B cell (primary cell): ENCODE measurements at regions not wholly inside any gene's neighbourhood (a gene's known extent, or its start where the extent isn't known, plus 50 kb on each side); places are given as distances from the start of the nearest gene placed in this dataset.

ENCODE experiments used
- ATAC-seq: fragments of 200-7000 bp; cut with Tn5 transposase; one replicate; pipeline ENCODE4 v1.10.0; 2021; ENCODE audit warnings: low read depth, mild to moderate bottlenecking, moderate number of reproducible peaks, moderate library complexity
- CTCF ChIA-PET: fragments of 350-600 bp; sonication (Branson Sonifier 250); formaldehyde crosslinking; loops from one replicate; lab custom pipeline; 2021; ENCODE audit warnings: antibody characterized with exemption, inconsistent platforms; lab: Charles Lee
- POLR2A ChIA-PET: fragments of 350-600 bp; sonication (Branson Sonifier 250); formaldehyde crosslinking; loops from one replicate; lab custom pipeline; 2021; ENCODE audit warnings: antibody characterized with exemption; lab: Charles Lee
- DNase-seq: peaks from one replicate; pipeline ENCODE4 v3.0.0; 2013
- H2AFZ ChIP-seq: 2 replicates; pipeline ENCODE4 v1.6.1; 2012; ENCODE audit warnings: mild to moderate bottlenecking, low read depth, low read length; ENCODE audit not compliant: insufficient read depth, poor library complexity, severe bottlenecking
- H3K27ac ChIP-seq, 2 donors: 1 replicate in 1 of 2; 2 replicates in 1 of 2; pipeline ENCODE4 v1.5.1; 2012 to 2013; ENCODE audit warnings: low read length in 2 of 2, mild to moderate bottlenecking in 2 of 2, moderate library complexity in 1 of 2
- H3K27me3 ChIP-seq, 4 experiments: fragments of 200-600 bp in 1 of 4; sonication (generic) in 1 of 4; replicated peaks in 1 of 4; 1 replicate in 2 of 4; 2 replicates in 2 of 4; pipeline versions ENCODE4 v1.6.1 to v1.7.0; 2013 to 2016; ENCODE audit warnings: low read length in 3 of 4, mild to moderate bottlenecking in 2 of 4, mixed read lengths in 1 of 4, moderate library complexity in 1 of 4; ENCODE audit not compliant: insufficient read depth in 4 of 4, control insufficient read depth in 3 of 4; ENCODE audit errors: control extremely low read depth in 1 of 4
- H3K36me3 ChIP-seq, 2 experiments: replicated peaks in 1 of 2; 1 replicate in 1 of 2; 2 replicates in 1 of 2; pipeline versions ENCODE4 v1.6.1 to v1.7.1; 2013; ENCODE audit warnings: low read length in 1 of 2; ENCODE audit not compliant: insufficient read depth in 2 of 2, control insufficient read depth in 1 of 2; ENCODE audit errors: control extremely low read depth in 1 of 2, extremely low read depth in 1 of 2
- H3K4me1 ChIP-seq, 2 donors: fragments of 200-600 bp in 1 of 2; sonication (generic) in 1 of 2; 1 replicate in 1 of 2; 2 replicates in 1 of 2; pipeline versions ENCODE4 v1.5.1 to v1.6.1; 2013 to 2017; ENCODE audit warnings: low read length in 2 of 2; ENCODE audit not compliant: control insufficient read depth in 2 of 2, insufficient read depth in 2 of 2
- H3K4me2 ChIP-seq: replicated peaks from 2 replicates; pipeline ENCODE3; 2012; ENCODE audit warnings: mild to moderate bottlenecking, low read depth, low read length; ENCODE audit not compliant: poor library complexity, severe bottlenecking
- H3K4me3 ChIP-seq, 5 experiments: fragments of 200-600 bp in 1 of 5; sonication (generic) in 1 of 5; 1 replicate in 3 of 5; 2 replicates in 2 of 5; pipeline versions ENCODE4 v1.5.1 to v1.7.0; 2011 to 2016; ENCODE audit warnings: low read length in 4 of 5, mild to moderate bottlenecking in 4 of 5, low read depth in 2 of 5, control low read depth in 1 of 5, moderate library complexity in 1 of 5; ENCODE audit not compliant: insufficient read depth in 1 of 5; ENCODE audit errors: control extremely low read depth in 1 of 5, extremely low read depth in 1 of 5
- H3K79me2 ChIP-seq: fragments of 200-600 bp; sonication (generic); one replicate; pipeline ENCODE4 v1.6.0; 2016; ENCODE audit warnings: low read length; ENCODE audit not compliant: control insufficient read depth, insufficient read depth
- H3K9ac ChIP-seq: fragments of 200-600 bp; sonication (generic); 2 replicates; pipeline ENCODE4 v1.6.1; 2017; ENCODE audit warnings: mild to moderate bottlenecking, low read length, moderate library complexity
- H3K9me3 ChIP-seq, 3 donors: one replicate each; pipeline versions ENCODE4 v1.6.1 to v1.7.1; 2013; ENCODE audit warnings: low read length in 2 of 3; ENCODE audit not compliant: control insufficient read depth in 2 of 3, insufficient read depth in 1 of 3; ENCODE audit errors: control extremely low read depth in 1 of 3
- H4K20me1 ChIP-seq: 2 replicates; pipeline ENCODE4 v1.6.0; 2012; ENCODE audit warnings: mild to moderate bottlenecking, low read length; ENCODE audit not compliant: insufficient read depth, control insufficient read depth, poor library complexity, severe bottlenecking
- H3K27ac Mint-ChIP-seq: one replicate; pipeline ENCODE4 v1.8.0; 2021; ENCODE audit warnings: mixed read lengths
- H3K27me3 Mint-ChIP-seq: one replicate; pipeline ENCODE4 v1.8.0; 2021; ENCODE audit warnings: mixed read lengths
- H3K4me1 Mint-ChIP-seq: one replicate; pipeline ENCODE4 v1.8.0; 2021; ENCODE audit warnings: mixed read lengths
- H3K4me3 Mint-ChIP-seq: one replicate; pipeline ENCODE4 v1.8.0; 2021; ENCODE audit warnings: mixed read lengths
- H3K9me3 Mint-ChIP-seq: one replicate; pipeline ENCODE4 v1.8.0; 2022; ENCODE audit warnings: mixed read lengths; ENCODE audit not compliant: insufficient read depth
- EZH2 ChIP-seq: IDR thresholded peaks from 2 replicates; pipeline ENCODE4 v1.6.1; 2012; ENCODE audit warnings: borderline replicate concordance, low read depth, mild to moderate bottlenecking, moderate library complexity, low read length; ENCODE audit not compliant: insufficient read depth, poor library complexity, severe bottlenecking
- WGBS: methylation state at CpG from one replicate; pipeline ENCODE4 v1.1.5; 2013; ENCODE audit warnings: missing lambda C conversion rate; ENCODE audit not compliant: insufficient coverage; 5-methylcytosine and 5-hydroxymethylcytosine counted together
- intact Hi-C: fragments of 100-400 bp; cut with micrococcal nuclease; formaldehyde crosslinking; loops from one replicate; pipeline ENCODE4 v1.10.0; 2022
- TF ChIP-seq, protein P1 (sequence below): fragments of 200-600 bp; IDR thresholded peaks from one replicate; pipeline ENCODE4 v1.8.0; 2022; ENCODE audit warnings: antibody characterized with exemption, mild to moderate bottlenecking

DNA sequence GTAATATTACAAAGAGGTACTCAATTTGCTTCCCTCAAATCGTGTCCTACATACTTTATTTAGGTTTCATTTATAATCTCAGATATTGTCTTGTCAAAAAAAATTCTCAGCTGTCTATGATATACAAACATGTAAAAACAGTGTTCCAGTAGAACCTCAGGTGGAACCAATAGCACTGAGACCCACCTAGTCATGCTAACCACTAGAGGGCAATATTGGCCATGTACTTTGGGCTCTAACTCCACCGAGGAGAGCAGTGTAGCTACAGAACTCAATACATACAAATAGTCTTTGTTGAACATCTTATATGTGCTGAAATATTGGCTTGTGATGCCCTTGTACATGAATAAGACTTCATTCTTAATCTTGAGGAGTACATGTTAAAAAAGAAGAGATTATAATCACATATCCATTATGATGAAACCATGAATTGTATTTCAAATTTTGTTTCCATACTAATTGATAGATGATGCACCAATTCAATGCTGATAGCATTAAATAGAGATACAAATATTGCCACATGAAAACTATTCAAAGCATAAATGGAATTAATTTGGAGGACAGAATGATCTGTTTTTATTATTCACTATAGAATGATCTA lies 71.2 kb upstream of the CNTLN start:
- no peaks in the 10 kb centered on the region for H3K9me3 Mint-ChIP-seq
- H3K36me3 ChIP-seq, result no peaks in the 10 kb centered on the region
- H3K27ac Mint-ChIP-seq, result no peak overlapping the region

DNA sequence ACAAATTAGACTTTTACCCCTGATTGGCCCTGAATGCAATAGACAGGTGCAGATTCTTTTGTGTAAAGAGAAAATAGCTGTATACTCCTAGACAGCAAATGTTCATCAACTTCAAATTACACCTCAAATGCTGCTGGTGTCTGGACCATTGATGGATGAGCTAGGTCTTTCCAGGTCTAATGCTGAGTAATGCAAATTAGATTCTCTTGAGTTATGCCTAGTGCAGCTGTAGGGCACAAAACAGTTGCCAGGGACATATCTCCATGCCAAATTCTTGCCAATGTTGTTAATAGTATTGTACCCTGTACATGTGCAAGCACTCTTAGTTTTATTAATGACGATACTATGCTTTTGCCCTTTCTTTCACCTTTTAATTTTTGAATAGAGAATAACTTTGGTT lies 72.3 kb upstream of the CNTLN start:
- Histone ChIP-seq H3K79me2 (no peaks in the 10 kb centered on the region), H3K9ac (no peak overlapping the region), H4K20me1 (no peaks in the 10 kb centered on the region), H3K4me2 (no peak overlapping the region), H2AFZ (no peak overlapping the region), H3K27ac (no peak overlapping the region), H3K4me3 (no peak overlapping the region), H3K9me3 (no peaks in the 10 kb centered on the region), H3K27me3 (no peaks in the 10 kb centered on the region), H3K36me3 (no peaks in the 10 kb centered on the region), H3K4me1 (no peaks in the 10 kb centered on the region)
- no CpG with 5 or more reads among the region's 1 CpG for WGBS
- no peak overlapping the region for H3K4me3 Mint-ChIP-seq
- no peaks in the 10 kb centered on the region for H3K27me3 Mint-ChIP-seq
- TF ChIP-seq, protein P1, sequence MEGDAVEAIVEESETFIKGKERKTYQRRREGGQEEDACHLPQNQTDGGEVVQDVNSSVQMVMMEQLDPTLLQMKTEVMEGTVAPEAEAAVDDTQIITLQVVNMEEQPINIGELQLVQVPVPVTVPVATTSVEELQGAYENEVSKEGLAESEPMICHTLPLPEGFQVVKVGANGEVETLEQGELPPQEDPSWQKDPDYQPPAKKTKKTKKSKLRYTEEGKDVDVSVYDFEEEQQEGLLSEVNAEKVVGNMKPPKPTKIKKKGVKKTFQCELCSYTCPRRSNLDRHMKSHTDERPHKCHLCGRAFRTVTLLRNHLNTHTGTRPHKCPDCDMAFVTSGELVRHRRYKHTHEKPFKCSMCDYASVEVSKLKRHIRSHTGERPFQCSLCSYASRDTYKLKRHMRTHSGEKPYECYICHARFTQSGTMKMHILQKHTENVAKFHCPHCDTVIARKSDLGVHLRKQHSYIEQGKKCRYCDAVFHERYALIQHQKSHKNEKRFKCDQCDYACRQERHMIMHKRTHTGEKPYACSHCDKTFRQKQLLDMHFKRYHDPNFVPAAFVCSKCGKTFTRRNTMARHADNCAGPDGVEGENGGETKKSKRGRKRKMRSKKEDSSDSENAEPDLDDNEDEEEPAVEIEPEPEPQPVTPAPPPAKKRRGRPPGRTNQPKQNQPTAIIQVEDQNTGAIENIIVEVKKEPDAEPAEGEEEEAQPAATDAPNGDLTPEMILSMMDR, result no peak
- TF ChIP-seq EZH2, result no peak
- CTCF ChIA-PET, result interaction anchor here (1.1 to 1.2 kb wide), 3 partner anchors 59 to 401 kb away, joined by 3 to 8 read pairs (median 3); no protein-coding TSS in a partner anchor
- H3K9me3 Mint-ChIP-seq, result no peaks in the 10 kb centered on the region
- no peak for ATAC-seq
- H3K4me1 Mint-ChIP-seq, result no peaks in the 10 kb centered on the region
- DNase-seq, result no peak
- intact Hi-C loops, result loop anchor here (5.0 kb wide), 1 partner anchor 400 kb away; no protein-coding TSS in a partner anchor
- POLR2A ChIA-PET, result no interaction called here
- no peak overlapping the region for H3K27ac Mint-ChIP-seq

More for the DNA sequence above, 71.2 kb upstream of the CNTLN start:
- H3K27me3 Mint-ChIP-seq, result no peaks in the 10 kb centered on the region
- H3K27me3 ChIP-seq, result no peaks in the 10 kb centered on the region
- H3K4me1 ChIP-seq, result no peaks in the 10 kb centered on the region
- POLR2A ChIA-PET, result no interaction called here
- peak; percentile 14 for DNase-seq
- no peak overlapping the region for H3K4me3 Mint-ChIP-seq
- H2AFZ ChIP-seq, result no peak overlapping the region
- H3K4me2 ChIP-seq, result no peak overlapping the region
- H3K4me1 Mint-ChIP-seq, result no peaks in the 10 kb centered on the region
- no peak overlapping the region for H3K4me3 ChIP-seq
- no peak for ATAC-seq
- no peaks in the 10 kb centered on the region for H4K20me1 ChIP-seq
- H3K9ac ChIP-seq, result no peak overlapping the region
- no peak overlapping the region for H3K27ac ChIP-seq
- H3K9me3 ChIP-seq, result no peaks in the 10 kb centered on the region
- no CpG with 5 or more reads among the region's 2 CpGs for WGBS
- CTCF ChIA-PET, result interaction anchor here (0.7 to 1.5 kb wide), 4 partner anchors 60 to 400 kb away, joined by 3 to 8 read pairs (median 3); no protein-coding TSS in a partner anchor
- no peak for TF ChIP-seq EZH2
- TF ChIP-seq, protein P1, result peak; percentile 49
- no peaks in the 10 kb centered on the region for H3K79me2 ChIP-seq
- intact Hi-C loops, result loop anchor here (5.0 kb wide), 1 partner anchor 399 kb away; no protein-coding TSS in a partner anchor
